Spleen (tissue), 7 donors: ENCODE measurements at regions not wholly inside any gene's neighbourhood (a gene's known extent, or its start where the extent isn't known, plus 50 kb on each side); places are given as distances from the start of the nearest gene placed in this dataset.

Experiments used
- CTCF ChIP-seq, 11 experiments: fragments of 200-600 bp in 7 of 11; fragments of 450-650 bp in 4 of 11; sonication (generic) in 4 of 11; IDR thresholded peaks in 8 of 11; conservative IDR thresholded peaks in 3 of 11; 1 replicate in 7 of 11; 2 replicates in 4 of 11; pipeline versions ENCODE4 v1.4.0 to v1.8.0; 2016 to 2021; ENCODE audit warnings: antibody characterized with exemption in 11 of 11, inconsistent platforms in 4 of 11, mild to moderate bottlenecking in 1 of 11
- POLR2A ChIP-seq, 3 donors: fragments of 450-650 bp; IDR thresholded peaks; one replicate each; pipeline ENCODE4 v1.5.1; 2017; ENCODE audit warnings: antibody characterized with exemption in 3 of 3, mild to moderate bottlenecking in 1 of 3
- POLR2AphosphoS5 ChIP-seq, 3 donors: sonication (generic); formaldehyde crosslinking; IDR thresholded peaks; one replicate each; pipeline ENCODE4 v1.5.1; 2017; ENCODE audit warnings: antibody characterized with exemption in 3 of 3
- donor health status: DM: no; HTN: no; CAD: no; lungs with moderate emphysema.
- donor health status: DM: no; HTN: no; CAD: no.
- donor health status: DM: no; HTN: no; CAD: no.

GRCh38 chr1:4021974-4022268 is 121.8 kb upstream of the C1orf174 start:
- TF ChIP-seq CTCF (IDR thresholded peaks at IDR 0.05 in 8 of 11, conservative IDR thresholded peaks at IDR 0.05 in 3 of 11) (no peak), POLR2A (IDR thresholded peaks at IDR 0.05) (no peak), POLR2AphosphoS5 (IDR thresholded peaks at IDR 0.05) (no peak)
